ENCODE measurements at regions not wholly inside any gene's neighbourhood (a gene's known extent, or its start where the extent isn't known, plus 50 kb on each side); places are given as distances from the start of the nearest gene placed in this dataset.

DNA sequence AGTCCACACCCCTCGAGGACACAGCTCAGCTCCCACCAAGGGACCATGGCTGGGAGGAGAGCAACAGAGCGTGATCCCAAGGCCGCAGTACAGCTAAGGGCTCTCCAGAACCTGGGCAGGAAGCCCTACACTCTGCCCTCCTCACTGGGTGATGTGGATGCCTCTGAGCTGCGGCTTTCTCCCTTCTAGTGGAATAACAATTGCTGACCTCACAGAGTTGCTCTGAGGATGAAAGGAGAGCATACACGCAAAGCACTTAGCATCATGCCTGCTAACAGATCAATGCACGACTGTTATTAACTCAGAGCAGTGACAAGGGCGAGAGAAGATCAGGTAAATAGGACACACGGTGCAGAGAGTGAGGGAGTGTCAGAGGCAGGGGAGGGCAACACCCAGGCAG is 74.2 kb downstream of the ZFP36L2 start:
- Histone ChIP-seq H2AFZ (no peak overlapping the region), H3K27me3 (no peaks in the 10 kb centered on the region), H3K36me3 (replicated peaks; ENCODE audit: insufficient read depth, low read depth) (no peaks in the 10 kb centered on the region), H3K9me3 (ENCODE audit: low read depth) (no peaks in the 10 kb centered on the region), H3K9me2 (replicated peaks; ENCODE audit: insufficient read depth) (no peaks in the 10 kb centered on the region), H3K4me1 (ENCODE audit: insufficient read depth) (peaks cover 6% of the 10 kb centered on the region), H3K4me2 (no peak overlapping the region), H4K20me1 (ENCODE audit: insufficient read depth, poor library complexity, severe bottlenecking) (no peaks in the 10 kb centered on the region), H3K4me3 (no peak overlapping the region), H3K79me2 (no peaks in the 10 kb centered on the region), H3K27ac (no peak overlapping the region)
- TF ChIP-seq, protein P1, sequence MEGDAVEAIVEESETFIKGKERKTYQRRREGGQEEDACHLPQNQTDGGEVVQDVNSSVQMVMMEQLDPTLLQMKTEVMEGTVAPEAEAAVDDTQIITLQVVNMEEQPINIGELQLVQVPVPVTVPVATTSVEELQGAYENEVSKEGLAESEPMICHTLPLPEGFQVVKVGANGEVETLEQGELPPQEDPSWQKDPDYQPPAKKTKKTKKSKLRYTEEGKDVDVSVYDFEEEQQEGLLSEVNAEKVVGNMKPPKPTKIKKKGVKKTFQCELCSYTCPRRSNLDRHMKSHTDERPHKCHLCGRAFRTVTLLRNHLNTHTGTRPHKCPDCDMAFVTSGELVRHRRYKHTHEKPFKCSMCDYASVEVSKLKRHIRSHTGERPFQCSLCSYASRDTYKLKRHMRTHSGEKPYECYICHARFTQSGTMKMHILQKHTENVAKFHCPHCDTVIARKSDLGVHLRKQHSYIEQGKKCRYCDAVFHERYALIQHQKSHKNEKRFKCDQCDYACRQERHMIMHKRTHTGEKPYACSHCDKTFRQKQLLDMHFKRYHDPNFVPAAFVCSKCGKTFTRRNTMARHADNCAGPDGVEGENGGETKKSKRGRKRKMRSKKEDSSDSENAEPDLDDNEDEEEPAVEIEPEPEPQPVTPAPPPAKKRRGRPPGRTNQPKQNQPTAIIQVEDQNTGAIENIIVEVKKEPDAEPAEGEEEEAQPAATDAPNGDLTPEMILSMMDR (IDR thresholded peaks at IDR 0.05; ENCODE audit: poor library complexity), result no peak
- TF ChIP-seq EZH2 (IDR thresholded peaks at IDR 0.05; ENCODE audit: borderline replicate concordance) (no peak), EZH2phosphoT487 (IDR thresholded peaks at IDR 0.05; ENCODE audit: low read depth, severe bottlenecking, unreplicated experiment) (no peak)
- 79% methylated on average over 8 of the region's 8 CpGs for whole genome bisulfite sequencing (ENCODE audit: low lambda C conversion rate, missing lambda C conversion rate)
- DNase-seq (ENCODE audit: low spot score), result no peak

DNA sequence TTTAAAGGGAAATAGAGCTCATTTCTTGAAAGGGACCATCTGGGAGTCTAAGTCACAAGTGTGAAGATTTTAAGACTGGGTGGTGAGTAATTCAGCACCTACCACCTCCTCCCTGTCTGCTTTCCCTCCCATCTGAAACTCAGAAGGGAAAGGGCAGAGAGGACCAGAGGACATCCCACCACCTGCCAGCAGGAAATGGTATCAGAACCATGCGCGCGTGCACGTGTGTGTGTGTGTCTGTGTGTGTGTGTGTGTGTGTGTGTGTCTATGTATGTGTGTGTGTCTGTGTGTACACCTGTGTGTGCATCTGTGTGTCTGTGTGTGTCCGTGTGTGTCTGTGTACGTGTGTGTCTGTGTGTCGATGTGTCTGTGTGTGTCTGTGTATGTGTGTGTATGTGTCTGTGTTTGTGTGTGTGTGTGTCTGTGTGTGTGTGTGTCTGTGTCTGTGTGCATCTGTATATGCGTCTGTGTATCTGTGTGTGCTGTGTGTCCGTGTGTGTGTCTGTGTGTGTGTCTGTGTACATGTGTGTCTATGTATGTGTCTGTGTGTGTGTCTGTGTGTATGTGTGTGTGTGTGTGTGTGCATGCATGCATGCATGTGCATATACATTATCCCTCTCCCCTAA is 76.8 kb downstream of the ZFP36L2 start:
- no peak for TF ChIP-seq EZH2phosphoT487 (IDR thresholded peaks at IDR 0.05; ENCODE audit: low read depth, severe bottlenecking, unreplicated experiment)
- TF ChIP-seq, protein P1 (IDR thresholded peaks at IDR 0.05; ENCODE audit: poor library complexity), result no peak
- TF ChIP-seq EZH2 (IDR thresholded peaks at IDR 0.05; ENCODE audit: borderline replicate concordance), result no peak
- no peak overlapping the region for H3K27ac ChIP-seq
- peak; percentile 3 for DNase-seq (ENCODE audit: low spot score)
- no peak overlapping the region for H3K4me2 ChIP-seq
- no peaks in the 10 kb centered on the region for H3K79me2 ChIP-seq
- no peaks in the 10 kb centered on the region for H3K9me2 ChIP-seq (replicated peaks; ENCODE audit: insufficient read depth)
- 91% methylated on average over 9 of the region's 9 CpGs for WGBS (ENCODE audit: low lambda C conversion rate, missing lambda C conversion rate)
- no peak overlapping the region for H2AFZ ChIP-seq
- no peaks in the 10 kb centered on the region for H4K20me1 ChIP-seq (ENCODE audit: insufficient read depth, poor library complexity, severe bottlenecking)
- peaks cover 6% of the 10 kb centered on the region for H3K4me1 ChIP-seq (ENCODE audit: insufficient read depth)
- no peaks in the 10 kb centered on the region for H3K36me3 ChIP-seq (replicated peaks; ENCODE audit: insufficient read depth, low read depth)
- no peaks in the 10 kb centered on the region for H3K9me3 ChIP-seq (ENCODE audit: low read depth)
- no peak overlapping the region for H3K4me3 ChIP-seq
- H3K27me3 ChIP-seq, result no peaks in the 10 kb centered on the region

DNA sequence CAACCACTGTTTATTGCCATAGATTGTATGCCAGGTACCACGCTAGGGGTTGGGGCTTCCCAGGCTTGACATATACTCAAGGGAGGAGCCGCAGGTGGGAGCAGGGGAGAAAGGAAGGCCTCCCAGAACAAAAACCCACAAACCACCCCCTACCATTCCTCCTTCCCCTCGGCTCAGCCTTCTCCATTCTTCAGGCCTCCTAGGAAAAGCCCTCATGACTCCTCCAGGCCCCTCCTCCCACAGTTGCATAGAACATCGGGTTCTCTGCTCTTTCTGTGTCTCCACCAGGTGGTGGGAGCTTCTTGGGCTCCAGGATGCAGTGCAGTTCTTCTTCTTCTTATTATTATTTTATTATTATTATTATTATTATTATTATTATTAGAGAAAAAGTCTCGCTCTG is 80.3 kb downstream of the ZFP36L2 start:
- Histone ChIP-seq H3K4me2 (no peak overlapping the region), H3K27ac (no peak overlapping the region), H3K4me1 (ENCODE audit: insufficient read depth) (no peaks in the 10 kb centered on the region), H2AFZ (no peak overlapping the region), H3K79me2 (no peaks in the 10 kb centered on the region), H3K36me3 (replicated peaks; ENCODE audit: insufficient read depth, low read depth) (no peaks in the 10 kb centered on the region), H3K9me2 (replicated peaks; ENCODE audit: insufficient read depth) (no peaks in the 10 kb centered on the region), H3K27me3 (no peaks in the 10 kb centered on the region), H4K20me1 (ENCODE audit: insufficient read depth, poor library complexity, severe bottlenecking) (no peaks in the 10 kb centered on the region), H3K9me3 (ENCODE audit: low read depth) (no peaks in the 10 kb centered on the region), H3K4me3 (no peak overlapping the region)
- no peak for DNase-seq (ENCODE audit: low spot score)
- TF ChIP-seq EZH2phosphoT487 (IDR thresholded peaks at IDR 0.05; ENCODE audit: low read depth, severe bottlenecking, unreplicated experiment) (no peak), EZH2 (IDR thresholded peaks at IDR 0.05; ENCODE audit: borderline replicate concordance) (no peak)
- TF ChIP-seq, protein P1 (IDR thresholded peaks at IDR 0.05; ENCODE audit: poor library complexity), result peak; percentile 9
- WGBS (ENCODE audit: low lambda C conversion rate, missing lambda C conversion rate), result 79% methylated on average over 5 of the region's 5 CpGs
